PC-9 (cell line): ENCODE measurements at regions not wholly inside any gene's neighbourhood (a gene's known extent, or its start where the extent isn't known, plus 50 kb on each side); places are given as distances from the start of the nearest gene placed in this dataset.

ENCODE experiments used
- CTCF ChIP-seq: fragments of 200-600 bp; sonication (generic); conservative IDR thresholded peaks from 2 replicates; pipeline ENCODE4 v1.6.1; 2017; ENCODE audit warnings: mixed run types, antibody characterized with exemption, mild to moderate bottlenecking, moderate library complexity
- EZH2 ChIP-seq: fragments of 200-600 bp; sonication (generic); IDR thresholded peaks from 2 replicates; pipeline ENCODE4 v1.8.0; 2017; ENCODE audit warnings: antibody characterized with exemption, low read depth

DNA sequence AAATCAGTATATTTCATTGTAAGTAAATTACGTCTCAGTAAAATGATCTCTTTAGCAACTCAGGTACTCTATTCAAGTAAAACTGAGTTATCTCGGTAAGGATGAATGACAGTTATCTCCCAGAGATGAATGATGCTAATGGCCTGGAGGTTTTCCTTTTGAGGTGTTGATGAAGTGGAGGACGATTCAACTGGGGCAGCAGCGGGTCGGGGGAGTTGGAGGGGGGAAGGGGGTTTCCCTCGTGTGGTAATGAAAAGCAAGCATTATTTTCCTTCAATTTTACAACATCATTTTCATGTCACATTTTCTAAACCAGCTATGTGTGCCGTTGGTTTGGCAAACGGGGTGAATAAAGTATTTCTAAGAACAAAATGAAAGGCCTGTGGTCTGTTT lies 92.4 kb upstream of the ATXN3L start:
- TF ChIP-seq CTCF (no peak), EZH2 (no peak)
